Germinal center (tissue), 1 donor: ENCODE measurements at regions not wholly inside any gene's neighbourhood (a gene's known extent, or its start where the extent isn't known, plus 50 kb on each side); places are given as distances from the start of the nearest gene placed in this dataset.

Experiments
- DNase-seq: peaks from one replicate; pipeline ENCODE4 v3.0.0; 2012; ENCODE audit warnings: mixed read lengths, low spot score

GRCh38 chr12:91852634-91853033, 293.0 kb downstream of the BTG1 start:
- no peak for DNase-seq

DNA sequence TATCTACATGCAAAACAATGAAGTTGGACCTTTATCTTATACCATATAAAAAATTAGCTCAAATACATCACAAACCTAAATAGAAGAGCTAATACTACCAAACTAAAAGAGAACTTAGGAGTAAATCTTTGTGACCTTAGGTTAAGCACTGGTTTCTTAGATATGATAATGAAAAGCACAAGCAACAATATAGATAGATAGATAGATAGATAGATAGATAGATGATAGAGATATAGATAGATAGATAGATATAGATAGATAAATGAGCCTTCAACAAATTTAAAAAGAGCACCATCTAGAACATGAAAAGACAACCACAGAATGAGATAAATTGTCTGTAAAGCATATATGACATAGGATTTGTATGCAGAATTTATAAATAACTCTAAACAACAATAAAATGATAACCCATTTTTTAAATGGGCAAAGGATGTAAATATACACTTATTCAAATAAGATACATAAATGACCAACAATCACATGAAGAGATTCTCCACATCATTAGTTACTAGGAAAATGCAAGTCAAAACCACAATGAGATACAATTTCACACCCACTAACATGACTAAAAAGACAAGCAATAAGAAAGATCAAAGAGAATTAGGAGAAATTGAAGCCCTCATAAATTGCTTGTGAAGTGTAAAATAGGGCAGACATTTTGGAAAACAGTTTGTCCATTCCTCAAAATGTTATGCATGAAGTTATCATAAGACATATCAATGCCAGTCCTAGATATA, 293.7 kb downstream of the BTG1 start:
- no peak for DNase-seq

- no peak for DNase-seq
Observed at GRCh38 chr12:91846466-91847055, 299.1 kb downstream of the BTG1 start.

GRCh38 chr12:91845365-91845764, 300.3 kb downstream of the BTG1 start:
- no peak for DNase-seq

- no peak for DNase-seq
Observed at GRCh38 chr12:91841822-91842221, 303.8 kb downstream of the BTG1 start.

- DNase-seq, result no peak
Observed at GRCh38 chr12:91836696-91837095, 308.9 kb downstream of the BTG1 start.

DNA sequence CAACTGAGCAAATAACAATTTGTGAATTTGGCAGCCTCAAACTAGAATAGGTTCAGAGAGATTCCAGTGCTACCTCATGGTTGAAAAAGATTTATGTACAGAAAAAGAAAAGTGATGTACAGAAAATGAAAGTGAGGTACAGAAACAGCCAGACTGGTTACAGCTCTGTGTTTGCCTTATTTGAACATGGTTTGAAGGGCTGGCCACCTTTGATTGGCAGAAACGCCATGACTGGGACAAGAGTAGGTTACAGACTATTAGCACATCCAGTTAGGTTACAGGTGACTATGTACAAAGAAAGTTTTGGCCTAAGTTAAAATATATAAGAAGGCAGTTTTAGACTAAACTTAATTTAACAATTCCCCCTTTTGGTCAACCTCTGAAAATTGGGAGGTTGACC, 309.4 kb downstream of the BTG1 start:
- DNase-seq, result no peak

- DNase-seq, result no peak
Observed at GRCh38 chr12:91835693-91836092, 310.0 kb downstream of the BTG1 start.

GRCh38 chr12:91833780-91834359, 311.8 kb downstream of the BTG1 start:
- DNase-seq, result peak; percentile 4

DNA sequence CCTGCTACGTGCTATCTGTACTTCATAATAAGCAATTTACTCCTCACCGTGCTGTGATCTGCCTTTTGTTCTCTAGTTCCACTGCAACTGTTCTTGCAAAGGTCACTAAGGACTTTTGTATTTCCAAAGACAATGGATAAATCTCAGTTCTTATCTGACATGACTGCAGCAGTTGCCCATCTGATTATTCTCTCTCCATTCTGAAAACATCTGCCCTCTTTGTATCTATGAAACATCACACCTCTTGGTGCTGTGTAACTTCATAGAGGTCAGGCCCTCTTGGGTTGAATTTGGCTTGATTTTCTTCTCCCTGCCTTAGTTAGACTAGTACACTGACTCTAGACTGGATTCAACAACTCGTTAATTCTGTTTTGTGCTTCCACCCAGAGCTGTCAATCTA, 319.6 kb downstream of the BTG1 start:
- DNase-seq, result no peak

- no peak for DNase-seq
Observed at GRCh38 chr12:91824991-91825390, 320.7 kb downstream of the BTG1 start.

DNA sequence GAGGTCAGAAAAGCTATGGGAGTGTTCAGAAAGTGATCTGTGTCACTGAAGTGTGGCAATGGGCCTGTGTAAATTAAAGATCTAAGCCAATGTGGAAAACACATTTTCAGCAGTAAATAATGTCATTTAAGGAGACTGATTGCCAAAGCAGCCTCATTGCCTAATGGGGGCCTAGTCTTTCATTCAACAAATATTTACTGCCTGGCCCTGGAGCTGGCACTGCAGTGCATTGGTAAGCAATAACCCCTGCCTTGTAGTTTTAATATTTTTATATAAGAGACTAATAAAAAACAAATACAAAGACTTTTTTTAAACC, 326.6 kb downstream of the BTG1 start:
- DNase-seq, result no peak

DNA sequence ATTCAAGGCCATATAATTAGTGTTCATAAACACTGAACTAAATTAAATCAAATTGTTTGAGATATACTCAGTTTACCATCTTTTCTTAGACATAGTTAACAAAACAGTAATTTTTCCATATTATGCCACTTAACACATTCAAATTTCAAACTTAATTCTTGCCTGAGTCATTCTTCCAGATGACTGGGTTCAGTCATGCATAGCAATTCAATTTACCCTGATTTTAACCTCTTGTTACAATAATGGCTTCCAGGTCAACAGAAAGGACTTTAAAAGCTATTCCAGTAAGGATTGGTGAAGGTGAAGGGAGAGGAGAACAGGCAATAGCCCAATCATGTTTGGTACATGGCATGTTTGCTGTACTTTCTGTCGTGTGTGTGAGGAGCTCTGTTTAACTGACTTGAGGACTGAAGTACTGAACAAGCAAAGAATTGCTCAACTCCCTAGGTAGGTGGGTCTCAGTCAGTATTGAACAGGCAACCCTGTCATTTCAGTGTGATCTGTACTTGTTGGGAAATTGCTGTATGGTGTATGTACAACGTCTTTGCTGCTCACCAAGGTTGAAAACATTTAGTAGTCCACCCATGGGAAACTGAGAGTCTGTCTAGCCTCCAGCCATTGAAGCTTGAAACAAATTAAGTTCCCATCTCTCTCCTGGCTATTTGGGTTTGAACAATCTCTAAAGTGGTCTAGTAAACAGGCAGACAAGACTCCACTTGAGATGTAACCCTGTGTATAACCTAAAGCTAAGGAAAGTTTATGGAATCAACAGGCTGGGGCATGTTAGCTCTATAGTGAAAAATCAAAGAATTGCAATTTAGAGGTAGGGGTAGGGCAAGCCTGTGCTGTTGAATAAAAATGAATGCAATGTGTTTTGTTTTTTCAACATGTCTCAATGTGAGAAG, 327.2 kb downstream of the BTG1 start:
- DNase-seq, result no peak

DNA sequence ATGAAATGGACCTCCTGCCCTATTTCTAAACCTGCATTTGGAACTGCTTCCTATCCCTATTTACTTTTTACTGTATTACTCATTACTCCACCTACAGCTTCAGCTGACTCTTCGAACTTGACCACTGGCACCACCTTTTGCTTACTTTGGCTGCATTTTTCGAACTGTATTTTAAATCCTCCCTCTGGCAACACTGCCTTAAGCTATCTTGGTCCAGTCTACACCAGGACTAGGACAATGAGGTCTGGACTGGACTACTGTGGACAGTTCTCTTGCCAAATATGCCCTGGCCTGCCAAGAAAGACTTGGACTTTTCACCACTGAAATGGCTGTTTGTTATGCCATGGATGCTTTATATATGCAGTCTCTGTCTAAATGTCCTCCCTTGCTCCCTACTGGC, 328.1 kb downstream of the BTG1 start:
- no peak for DNase-seq

DNA sequence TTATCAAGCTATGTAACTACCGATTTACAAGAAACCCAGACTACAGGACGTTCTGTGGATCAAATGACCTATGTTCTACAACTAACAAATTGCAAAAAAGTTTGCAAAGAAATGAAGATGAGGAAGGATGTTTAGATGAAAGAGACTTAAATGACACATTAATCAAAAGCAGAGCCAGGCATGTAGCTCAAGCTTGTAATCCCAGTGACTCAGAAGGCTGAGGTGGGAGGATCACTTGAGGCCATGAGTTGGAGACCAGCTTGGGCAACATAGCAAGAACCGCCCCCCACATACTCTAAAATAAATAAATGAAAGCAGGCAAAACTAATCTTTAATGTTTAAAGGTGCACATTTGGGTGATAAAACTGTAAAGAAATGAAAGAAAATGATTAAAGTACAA, 331.9 kb downstream of the BTG1 start:
- DNase-seq, result no peak

DNA sequence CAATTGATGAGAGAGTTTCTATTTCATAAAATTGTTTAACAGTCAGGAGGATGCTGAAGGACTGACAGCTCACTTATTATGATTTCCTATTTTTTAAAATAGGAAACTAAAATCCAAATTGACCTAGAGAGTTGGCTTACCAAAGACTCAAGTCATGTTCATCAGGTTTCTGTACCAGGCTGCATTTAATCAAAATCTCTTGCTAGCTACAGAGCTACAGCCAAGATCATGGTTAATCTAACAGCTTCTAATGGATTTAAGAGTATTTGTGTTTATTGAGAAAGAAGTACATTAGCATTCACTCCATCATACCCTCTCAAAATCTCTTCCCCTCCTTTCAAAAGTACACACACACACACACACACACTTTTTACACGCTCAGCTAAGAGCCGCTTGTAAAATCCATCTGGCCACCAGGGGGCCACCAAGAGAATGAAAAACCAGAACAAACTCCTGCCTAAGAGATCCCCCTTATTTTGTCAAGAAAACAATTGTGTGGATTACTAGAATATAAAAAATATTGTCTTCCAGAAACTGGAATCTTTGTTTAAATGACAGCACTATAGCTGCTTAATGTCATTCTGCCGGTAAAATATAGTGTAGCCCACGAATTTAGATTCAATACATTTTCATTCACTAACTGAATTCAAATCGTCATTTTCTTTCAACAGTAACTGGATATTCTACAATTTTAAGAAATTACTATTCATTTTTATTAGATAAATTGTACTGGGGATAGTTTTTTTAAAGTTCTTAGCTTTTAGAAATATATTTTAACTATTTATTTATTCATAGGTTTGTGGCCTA, 334.0 kb downstream of the BTG1 start:
- peak; percentile 35 for DNase-seq

DNA sequence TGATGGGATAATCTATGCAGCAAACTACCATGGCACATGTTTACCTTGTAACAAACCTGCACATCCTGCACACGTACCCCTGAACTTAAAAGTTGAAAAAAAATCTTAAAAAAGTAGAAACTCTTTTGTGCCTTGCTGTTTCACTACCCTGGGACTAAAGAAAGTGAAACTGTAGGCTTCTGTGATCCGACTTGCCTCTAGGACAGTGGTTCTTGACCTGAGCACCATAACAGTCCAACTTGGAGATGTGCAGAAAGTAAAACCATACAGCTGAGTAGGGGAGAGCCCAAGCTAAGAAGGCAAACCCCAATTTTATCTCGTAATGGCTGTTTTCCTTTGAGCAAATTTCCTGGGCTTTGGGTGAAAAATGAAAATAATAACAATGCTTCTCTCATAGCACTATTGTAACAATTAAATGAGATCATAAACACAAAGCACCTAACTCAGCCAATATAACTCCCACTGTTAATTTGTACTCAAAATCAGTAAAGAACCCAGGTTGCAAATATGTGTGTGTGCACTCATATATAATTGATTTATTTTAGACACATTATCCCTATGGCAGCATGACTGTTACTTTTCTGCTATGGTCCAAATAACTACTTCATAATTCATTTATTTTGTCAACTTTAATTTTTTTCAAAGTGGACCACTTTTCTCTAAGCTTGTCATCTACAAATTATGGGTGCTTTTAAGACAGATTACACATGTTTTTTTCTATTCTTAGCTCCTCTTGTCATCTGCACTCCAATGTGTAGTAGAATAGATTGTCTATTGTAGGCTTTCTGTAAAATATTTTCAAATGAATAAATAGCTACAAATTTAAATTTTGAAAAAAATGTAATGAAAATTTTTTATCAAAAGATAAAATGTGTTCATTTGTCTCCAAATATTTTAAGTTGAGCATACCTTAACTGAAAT, 334.9 kb downstream of the BTG1 start:
- no peak for DNase-seq

GRCh38 chr12:91810077-91810476, 335.6 kb downstream of the BTG1 start:
- DNase-seq, result no peak

GRCh38 chr12:91805031-91805430, 340.6 kb downstream of the BTG1 start:
- DNase-seq, result no peak

DNA sequence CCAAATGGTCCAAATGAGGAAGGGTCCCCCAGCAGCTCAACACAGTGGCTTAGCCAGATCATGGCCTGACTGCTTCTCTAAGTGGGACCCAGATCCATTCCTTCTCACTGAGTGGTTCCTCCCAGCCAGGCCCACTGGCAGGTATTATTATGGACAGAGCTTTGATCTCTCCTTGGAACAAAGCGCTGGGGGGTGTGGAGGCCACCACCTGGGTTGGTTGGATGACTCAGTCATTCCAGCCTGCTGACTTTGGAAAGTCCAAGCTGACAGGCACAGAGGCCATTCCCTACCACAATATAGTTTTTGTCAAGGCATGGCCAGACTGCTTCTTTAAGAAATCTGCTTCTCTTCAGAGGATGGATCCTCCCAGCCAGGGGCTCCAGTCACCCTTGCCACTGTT, 341.1 kb downstream of the BTG1 start:
- DNase-seq, result no peak

GRCh38 chr12:91801048-91801447, 344.6 kb downstream of the BTG1 start:
- no peak for DNase-seq
